Mucosa of gallbladder (tissue), 1 donor: ENCODE measurements at regions not wholly inside any gene's neighbourhood (a gene's known extent, or its start where the extent isn't known, plus 50 kb on each side); places are given as distances from the start of the nearest gene placed in this dataset.

ENCODE experiments used
- DNase-seq: peaks from one replicate; pipeline ENCODE4 v3.0.0-alpha.2; 2020; ENCODE audit warnings: low spot score
- donor health status: DM: no; HTN: no; CAD: no.

GRCh38 chr6:163665464-163665863 lies 250.9 kb downstream of the QKI start:
- DNase-seq: no peak

GRCh38 chr6:163663575-163663974 lies 249.1 kb downstream of the QKI start:
- no peak for DNase-seq

GRCh38 chr6:163662604-163663225 lies 248.2 kb downstream of the QKI start:
- no peak for DNase-seq

GRCh38 chr6:163661272-163661671 lies 246.8 kb downstream of the QKI start:
- DNase-seq: no peak

GRCh38 chr6:163659803-163660202 lies 245.3 kb downstream of the QKI start:
- no peak for DNase-seq

GRCh38 chr6:163655217-163656121 lies 241.0 kb downstream of the QKI start:
- DNase-seq: no peak

GRCh38 chr6:163651915-163652668 lies 237.6 kb downstream of the QKI start:
- no peak for DNase-seq

- DNase-seq: no peak
Observed at GRCh38 chr6:163651426-163651825, 236.9 kb downstream of the QKI start.

- DNase-seq: no peak
Observed at GRCh38 chr6:163648868-163649267, 234.3 kb downstream of the QKI start.

- no peak for DNase-seq
Observed at GRCh38 chr6:163647624-163648023, 233.1 kb downstream of the QKI start.

GRCh38 chr6:163646866-163647265 lies 232.3 kb downstream of the QKI start:
- no peak for DNase-seq

- no peak for DNase-seq
Observed at GRCh38 chr6:163646133-163646532, 231.6 kb downstream of the QKI start.

- no peak for DNase-seq
Observed at GRCh38 chr6:163645560-163645959, 231.0 kb downstream of the QKI start.

- DNase-seq: no peak
Observed at GRCh38 chr6:163643866-163644265, 229.3 kb downstream of the QKI start.

GRCh38 chr6:163641706-163642105 lies 227.2 kb downstream of the QKI start:
- DNase-seq: no peak

- no peak for DNase-seq
Observed at GRCh38 chr6:163640641-163641040, 226.1 kb downstream of the QKI start.

GRCh38 chr6:163637524-163637923 lies 223.0 kb downstream of the QKI start:
- no peak for DNase-seq

GRCh38 chr6:163635731-163636364 lies 221.3 kb downstream of the QKI start:
- DNase-seq: no peak

GRCh38 chr6:163635315-163635714 lies 220.8 kb downstream of the QKI start:
- DNase-seq: no peak

GRCh38 chr6:163634211-163635171 lies 220.0 kb downstream of the QKI start:
- DNase-seq: no peak

- no peak for DNase-seq
Observed at GRCh38 chr6:163630991-163631390, 216.5 kb downstream of the QKI start.
